ENCODE measurements at regions not wholly inside any gene's neighbourhood (a gene's known extent, or its start where the extent isn't known, plus 50 kb on each side); places are given as distances from the start of the nearest gene placed in this dataset.

DNA sequence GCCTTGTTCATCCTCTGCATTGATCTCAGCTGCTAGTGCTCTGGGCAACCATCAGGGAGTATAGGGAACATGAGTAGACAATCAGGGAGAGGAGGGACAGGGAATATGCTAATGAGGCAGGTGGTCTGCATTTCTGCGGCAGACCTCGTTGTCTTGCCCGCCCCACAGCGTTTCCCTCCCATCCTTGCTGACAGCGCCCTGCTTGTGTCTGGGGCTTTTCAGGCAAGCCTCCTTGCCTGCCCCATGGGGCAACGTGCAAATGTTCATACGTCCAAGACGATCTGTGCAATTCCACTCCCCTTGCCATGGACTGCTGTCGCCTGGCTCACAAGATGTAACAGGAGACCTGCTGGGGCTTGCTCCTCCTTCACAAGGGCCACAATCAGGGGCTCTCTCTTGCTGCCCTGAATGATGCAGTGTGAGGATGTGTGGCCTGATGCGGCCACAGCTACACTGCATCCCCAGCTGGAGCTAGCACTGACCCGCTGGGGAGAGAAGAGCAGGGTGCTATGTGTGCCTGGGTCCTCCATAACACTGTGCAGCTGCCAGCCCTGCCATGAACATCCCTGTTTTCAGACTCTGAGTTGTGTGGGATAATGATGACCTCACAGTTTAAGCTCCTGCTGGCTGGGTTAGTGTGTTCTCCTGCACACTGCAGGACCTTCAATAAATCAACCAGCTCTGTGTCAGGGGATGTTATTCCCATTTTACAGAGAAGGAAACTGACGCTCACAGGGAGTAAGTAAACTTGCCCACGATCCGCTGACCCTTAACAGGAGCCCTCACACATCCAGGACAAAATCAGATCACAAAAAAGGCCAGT lies 211.3 kb downstream of the KLF13 start:
- Histone ChIP-seq H3K79me2 (ENCODE audit: control insufficient read depth, insufficient read depth, low read length, unreplicated experiment) (no peaks in the 10 kb centered on the region), H2AFZ (ENCODE audit: low read length, unreplicated experiment) (no peak overlapping the region), H3K27ac (ENCODE audit: low read depth, low read length) (no peak overlapping the region), H3K4me1 (ENCODE audit: control insufficient read depth, insufficient read depth, low read length, unreplicated experiment) (no peaks in the 10 kb centered on the region), H3K36me3 (ENCODE audit: insufficient read depth, low read length) (no peaks in the 10 kb centered on the region), H3K27me3 (ENCODE audit: insufficient read depth, low read length) (peaks cover 74% of the 10 kb centered on the region), H3K4me3 (ENCODE audit: low read depth, low read length) (no peak overlapping the region)

DNA sequence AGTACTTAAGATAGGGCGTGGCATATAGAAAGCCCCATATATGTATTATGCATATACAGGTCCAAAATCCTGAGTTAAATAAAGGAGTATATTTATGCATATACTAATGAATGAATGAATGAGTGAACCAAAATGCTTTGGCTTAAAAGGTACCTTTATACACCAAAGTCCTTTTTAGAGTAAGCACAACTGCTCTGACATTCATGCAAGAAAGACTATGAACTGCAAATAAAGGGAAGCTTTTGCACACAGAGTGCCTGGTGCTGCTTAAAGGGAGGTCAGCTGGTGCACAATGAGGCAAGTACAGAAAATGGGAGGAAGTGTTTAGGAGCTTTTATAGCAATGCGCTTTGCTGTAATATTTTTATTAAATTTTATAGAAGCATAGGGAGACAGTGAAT lies 214.0 kb downstream of the KLF13 start:
- Histone ChIP-seq H3K27ac (ENCODE audit: low read depth, low read length) (no peak overlapping the region), H3K36me3 (ENCODE audit: insufficient read depth, low read length) (no peaks in the 10 kb centered on the region), H3K79me2 (ENCODE audit: control insufficient read depth, insufficient read depth, low read length, unreplicated experiment) (no peaks in the 10 kb centered on the region), H3K4me1 (ENCODE audit: control insufficient read depth, insufficient read depth, low read length, unreplicated experiment) (no peaks in the 10 kb centered on the region), H3K4me3 (ENCODE audit: low read depth, low read length) (no peak overlapping the region), H2AFZ (ENCODE audit: low read length, unreplicated experiment) (no peak overlapping the region), H3K27me3 (ENCODE audit: insufficient read depth, low read length) (peaks cover 88% of the 10 kb centered on the region)

DNA sequence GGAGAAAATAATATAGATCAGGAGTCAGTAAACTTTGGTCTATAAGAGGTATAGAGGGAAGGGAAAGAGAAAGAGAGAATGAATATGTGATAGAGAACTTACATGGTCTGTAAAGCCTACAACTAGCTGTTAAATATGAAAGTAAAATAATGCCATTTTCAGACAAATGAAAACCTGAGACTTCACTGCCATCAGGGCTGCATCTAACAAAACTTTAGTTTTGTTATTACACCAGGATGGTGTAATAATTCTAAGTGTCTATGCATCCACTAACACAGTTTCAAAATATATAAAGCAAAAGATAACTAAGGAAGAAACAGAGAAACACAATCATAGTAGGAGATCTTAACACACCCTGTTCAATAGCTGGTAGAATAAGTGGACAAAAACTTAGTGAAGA lies 217.7 kb downstream of the KLF13 start:
- no peak overlapping the region for H2AFZ ChIP-seq (ENCODE audit: low read length, unreplicated experiment)
- no peaks in the 10 kb centered on the region for H3K4me1 ChIP-seq (ENCODE audit: control insufficient read depth, insufficient read depth, low read length, unreplicated experiment)
- peaks cover 75% of the 10 kb centered on the region for H3K27me3 ChIP-seq (ENCODE audit: insufficient read depth, low read length)
- H3K4me3 ChIP-seq (ENCODE audit: low read depth, low read length) = no peak overlapping the region
- no peaks in the 10 kb centered on the region for H3K79me2 ChIP-seq (ENCODE audit: control insufficient read depth, insufficient read depth, low read length, unreplicated experiment)
- H3K27ac ChIP-seq (ENCODE audit: low read depth, low read length) = no peak overlapping the region
- no peaks in the 10 kb centered on the region for H3K36me3 ChIP-seq (ENCODE audit: insufficient read depth, low read length)

DNA sequence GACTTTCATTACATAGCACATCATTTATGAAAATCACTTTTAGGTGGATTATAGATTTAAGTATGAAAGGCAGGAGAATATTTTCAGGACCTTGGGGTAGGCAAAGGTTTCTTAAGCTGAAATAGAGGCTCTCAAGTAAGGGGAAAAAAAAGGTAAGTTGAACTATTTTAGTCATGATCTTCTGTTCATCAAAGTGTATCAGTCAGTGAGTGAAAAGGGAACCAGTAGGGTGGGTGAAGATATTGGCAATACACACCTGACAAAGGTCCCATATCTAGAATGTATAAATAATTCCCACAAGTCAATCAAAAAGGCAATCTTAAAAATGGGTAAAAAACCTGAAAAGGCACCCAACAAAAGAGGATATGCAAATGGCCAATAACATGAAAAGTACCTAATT lies 218.6 kb downstream of the KLF13 start:
- Histone ChIP-seq H2AFZ (ENCODE audit: low read length, unreplicated experiment) (no peak overlapping the region), H3K4me3 (ENCODE audit: low read depth, low read length) (no peak overlapping the region), H3K36me3 (ENCODE audit: insufficient read depth, low read length) (no peaks in the 10 kb centered on the region), H3K4me1 (ENCODE audit: control insufficient read depth, insufficient read depth, low read length, unreplicated experiment) (no peaks in the 10 kb centered on the region), H3K79me2 (ENCODE audit: control insufficient read depth, insufficient read depth, low read length, unreplicated experiment) (no peaks in the 10 kb centered on the region), H3K27me3 (ENCODE audit: insufficient read depth, low read length) (peaks cover 66% of the 10 kb centered on the region), H3K27ac (ENCODE audit: low read depth, low read length) (no peak overlapping the region)

DNA sequence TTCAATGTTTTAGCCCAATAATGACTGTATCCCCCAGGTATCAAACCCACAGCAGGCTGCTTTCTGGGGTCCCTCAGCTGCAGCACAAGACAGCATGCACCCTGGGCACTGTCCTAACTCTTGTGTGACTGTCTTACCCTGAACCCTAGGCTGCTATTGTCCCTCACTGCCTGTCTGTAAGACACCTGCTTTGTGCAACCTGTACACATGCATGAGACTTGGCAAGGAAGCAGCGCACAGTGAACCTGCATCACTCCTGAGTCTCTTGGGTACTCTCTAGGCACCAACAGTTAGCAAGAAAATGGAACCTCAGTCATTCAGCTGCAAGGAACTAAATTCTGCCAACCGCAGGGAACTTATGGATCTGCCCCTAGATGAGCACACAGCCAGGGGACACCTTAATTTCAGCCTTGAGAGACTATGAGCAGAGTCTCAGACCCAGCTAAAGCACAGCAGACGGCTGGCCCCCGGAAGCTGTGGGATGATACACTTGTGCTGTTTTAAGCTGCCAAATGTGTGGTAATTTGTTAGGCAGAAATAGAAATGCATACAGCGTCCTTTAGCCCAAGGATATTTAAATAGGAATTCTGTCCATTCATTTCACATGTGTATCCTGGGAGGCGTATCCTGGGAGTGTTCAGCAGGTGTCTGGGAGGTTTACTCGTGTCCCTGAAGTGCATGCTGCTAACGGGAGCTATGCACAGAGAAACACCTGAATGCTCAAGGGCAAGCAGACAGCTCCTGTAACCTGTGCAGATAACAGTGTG lies 223.8 kb downstream of the KLF13 start:
- Histone ChIP-seq H3K27me3 (ENCODE audit: insufficient read depth, low read length) (peaks cover 25% of the 10 kb centered on the region), H3K4me1 (ENCODE audit: control insufficient read depth, insufficient read depth, low read length, unreplicated experiment) (peaks cover 6% of the 10 kb centered on the region), H3K27ac (ENCODE audit: low read depth, low read length) (no peak overlapping the region), H3K79me2 (ENCODE audit: control insufficient read depth, insufficient read depth, low read length, unreplicated experiment) (no peaks in the 10 kb centered on the region), H2AFZ (ENCODE audit: low read length, unreplicated experiment) (no peak overlapping the region), H3K36me3 (ENCODE audit: insufficient read depth, low read length) (no peaks in the 10 kb centered on the region), H3K4me3 (ENCODE audit: low read depth, low read length) (no peak overlapping the region)

DNA sequence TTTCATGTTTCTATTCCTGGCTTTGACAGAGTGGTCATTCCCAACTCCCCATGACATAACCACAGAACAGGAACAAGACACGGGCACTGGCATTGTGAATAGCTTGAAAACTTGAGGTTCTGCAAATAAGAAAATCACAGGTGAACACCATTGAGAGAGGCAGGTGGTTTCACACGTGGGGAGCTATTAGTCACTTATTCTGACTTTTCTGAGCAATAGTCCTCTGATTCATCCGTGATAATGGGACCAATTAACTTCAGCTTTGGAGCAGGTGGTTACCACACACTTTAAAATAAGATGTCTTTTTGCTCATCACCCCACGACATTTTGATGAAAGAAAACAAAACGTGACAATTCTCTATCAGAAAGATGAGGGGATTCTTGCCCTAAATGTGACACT lies 224.7 kb downstream of the KLF13 start:
- no peak overlapping the region for H3K27ac ChIP-seq (ENCODE audit: low read depth, low read length)
- H3K79me2 ChIP-seq (ENCODE audit: control insufficient read depth, insufficient read depth, low read length, unreplicated experiment) = no peaks in the 10 kb centered on the region
- H2AFZ ChIP-seq (ENCODE audit: low read length, unreplicated experiment) = no peak overlapping the region
- no peaks in the 10 kb centered on the region for H3K36me3 ChIP-seq (ENCODE audit: insufficient read depth, low read length)
- H3K4me1 ChIP-seq (ENCODE audit: control insufficient read depth, insufficient read depth, low read length, unreplicated experiment) = peaks cover 6% of the 10 kb centered on the region
- no peak overlapping the region for H3K4me3 ChIP-seq (ENCODE audit: low read depth, low read length)
- peaks cover 15% of the 10 kb centered on the region; the same call in 1 of the 2 replicates for H3K27me3 ChIP-seq (ENCODE audit: insufficient read depth, low read length)

DNA sequence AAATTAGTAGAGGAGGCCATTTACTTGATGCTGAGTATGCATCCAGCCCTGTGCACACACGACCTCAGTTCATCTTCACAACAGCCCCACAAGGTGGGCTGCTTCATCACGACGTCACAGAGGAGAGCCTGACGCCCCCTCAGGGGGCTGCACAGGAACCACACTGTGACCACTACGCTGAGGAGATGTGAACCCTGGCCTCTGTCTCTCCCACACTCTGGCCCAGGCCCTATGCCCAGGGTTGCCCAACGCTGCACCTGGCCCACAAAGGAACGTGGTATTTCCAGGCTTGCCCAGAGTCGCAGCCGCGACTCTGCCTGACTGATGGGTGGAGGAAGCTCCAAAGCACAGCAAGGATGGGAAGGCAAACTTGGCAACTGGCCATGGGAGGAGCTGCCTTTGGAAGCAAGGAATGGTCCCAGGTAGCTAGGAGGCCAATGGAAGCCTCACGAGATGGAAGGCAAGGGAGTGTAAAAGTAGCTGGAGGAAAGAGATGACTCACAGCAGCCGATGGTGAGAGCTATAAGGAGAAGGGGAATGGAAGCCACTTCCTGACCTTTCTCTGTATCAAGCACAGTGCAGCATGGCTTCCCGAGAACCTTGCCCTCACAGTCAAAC lies 226.0 kb downstream of the KLF13 start:
- H3K4me1 ChIP-seq (ENCODE audit: control insufficient read depth, insufficient read depth, low read length, unreplicated experiment) = peaks cover 6% of the 10 kb centered on the region
- H3K79me2 ChIP-seq (ENCODE audit: control insufficient read depth, insufficient read depth, low read length, unreplicated experiment) = no peaks in the 10 kb centered on the region
- H3K4me3 ChIP-seq (ENCODE audit: low read depth, low read length) = no peak overlapping the region
- no peak overlapping the region for H3K27ac ChIP-seq (ENCODE audit: low read depth, low read length)
- H2AFZ ChIP-seq (ENCODE audit: low read length, unreplicated experiment) = no peak overlapping the region
- peaks cover 7% of the 10 kb centered on the region; the same call in 1 of the 2 replicates for H3K27me3 ChIP-seq (ENCODE audit: insufficient read depth, low read length)
- no peaks in the 10 kb centered on the region for H3K36me3 ChIP-seq (ENCODE audit: insufficient read depth, low read length)

DNA sequence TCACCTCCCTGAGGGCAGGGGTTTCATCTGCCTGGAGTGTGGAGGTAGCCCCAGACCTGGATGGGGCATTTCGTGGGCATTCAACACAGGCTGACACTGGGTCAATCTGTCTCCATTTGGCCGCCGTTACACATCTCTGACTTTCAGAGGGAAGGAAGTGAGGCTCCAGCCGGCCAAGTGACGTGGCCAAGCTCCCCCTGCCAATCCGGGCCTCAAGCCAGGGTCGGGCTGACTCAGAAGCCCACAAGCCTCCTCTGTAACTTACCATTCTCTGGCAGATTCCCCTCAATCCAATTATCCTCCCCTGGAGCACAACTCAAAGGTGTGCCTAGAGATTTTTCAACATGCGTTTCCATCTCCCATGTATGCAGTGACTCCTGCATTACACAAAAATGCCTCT lies 227.6 kb downstream of the KLF13 start:
- Histone ChIP-seq H3K27ac (ENCODE audit: low read depth, low read length) (no peak overlapping the region), H3K27me3 (ENCODE audit: insufficient read depth, low read length) (peaks cover 7% of the 10 kb centered on the region; the same call in 1 of the 2 replicates), H3K4me1 (ENCODE audit: control insufficient read depth, insufficient read depth, low read length, unreplicated experiment) (peaks cover 6% of the 10 kb centered on the region), H3K4me3 (ENCODE audit: low read depth, low read length) (no peak overlapping the region), H3K36me3 (ENCODE audit: insufficient read depth, low read length) (no peaks in the 10 kb centered on the region), H2AFZ (ENCODE audit: low read length, unreplicated experiment) (peak overlapping the region; percentile 36), H3K79me2 (ENCODE audit: control insufficient read depth, insufficient read depth, low read length, unreplicated experiment) (no peaks in the 10 kb centered on the region)

DNA sequence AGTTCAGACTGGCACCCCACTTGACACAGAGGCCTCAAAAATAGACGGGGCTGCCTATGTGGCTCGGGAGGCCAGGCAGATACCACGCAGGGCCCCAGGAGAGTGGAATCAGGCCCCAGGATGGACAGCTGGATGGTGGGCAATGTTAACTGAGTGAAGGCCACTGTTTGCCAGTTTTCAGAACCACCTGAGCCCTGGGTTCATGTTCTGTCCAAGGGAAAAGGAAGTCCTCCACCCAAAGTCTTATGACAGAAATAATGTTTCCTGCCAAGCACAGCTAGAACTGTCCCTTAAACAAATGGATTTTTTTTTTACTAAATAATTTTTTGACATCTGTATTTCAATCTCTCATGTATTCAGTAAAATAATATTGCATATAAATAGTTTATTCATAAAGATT lies 228.4 kb downstream of the KLF13 start:
- H3K79me2 ChIP-seq (ENCODE audit: control insufficient read depth, insufficient read depth, low read length, unreplicated experiment) = no peaks in the 10 kb centered on the region
- peaks cover 7% of the 10 kb centered on the region; the same call in 1 of the 2 replicates for H3K27me3 ChIP-seq (ENCODE audit: insufficient read depth, low read length)
- no peaks in the 10 kb centered on the region for H3K36me3 ChIP-seq (ENCODE audit: insufficient read depth, low read length)
- no peak overlapping the region for H2AFZ ChIP-seq (ENCODE audit: low read length, unreplicated experiment)
- peaks cover 6% of the 10 kb centered on the region for H3K4me1 ChIP-seq (ENCODE audit: control insufficient read depth, insufficient read depth, low read length, unreplicated experiment)
- H3K27ac ChIP-seq (ENCODE audit: low read depth, low read length) = no peak overlapping the region
- H3K4me3 ChIP-seq (ENCODE audit: low read depth, low read length) = no peak overlapping the region

DNA sequence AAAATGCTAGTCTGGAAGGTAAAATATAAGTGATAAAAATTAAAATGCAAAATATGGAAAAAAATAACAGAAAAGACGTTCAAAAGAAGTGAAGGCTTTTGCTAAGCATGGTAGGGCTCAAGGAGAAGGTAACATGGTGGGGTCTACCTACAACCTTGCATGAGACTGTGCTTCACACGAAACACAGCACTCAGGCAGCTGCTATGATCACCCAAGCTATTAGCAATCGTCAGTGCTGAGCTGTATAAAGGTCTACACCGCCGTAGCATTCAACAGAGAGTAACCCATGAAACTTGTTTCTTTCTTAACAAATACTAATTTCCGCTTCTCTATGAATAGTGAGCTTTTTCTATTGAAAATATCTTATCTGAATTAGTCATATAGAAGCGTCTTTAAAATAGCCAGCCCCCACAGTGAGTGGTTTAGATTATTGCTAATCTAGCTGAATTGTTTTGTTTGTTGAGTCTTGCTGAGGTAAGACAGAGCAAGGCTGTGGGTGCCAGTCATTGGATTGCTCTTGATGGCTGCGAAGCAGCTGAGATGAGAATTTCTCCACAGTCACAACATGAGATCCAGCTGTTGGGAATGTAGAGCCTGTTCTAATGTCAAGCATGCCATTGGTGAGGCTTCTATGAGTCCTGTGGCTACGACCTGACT lies 230.0 kb downstream of the KLF13 start:
- Histone ChIP-seq H3K4me3 (ENCODE audit: low read depth, low read length) (no peak overlapping the region), H3K27me3 (ENCODE audit: insufficient read depth, low read length) (no peaks in the 10 kb centered on the region), H3K4me1 (ENCODE audit: control insufficient read depth, insufficient read depth, low read length, unreplicated experiment) (peaks cover 6% of the 10 kb centered on the region), H3K36me3 (ENCODE audit: insufficient read depth, low read length) (no peaks in the 10 kb centered on the region), H3K79me2 (ENCODE audit: control insufficient read depth, insufficient read depth, low read length, unreplicated experiment) (no peaks in the 10 kb centered on the region), H2AFZ (ENCODE audit: low read length, unreplicated experiment) (no peak overlapping the region), H3K27ac (ENCODE audit: low read depth, low read length) (no peak overlapping the region)
